GM13976 (cell line): ENCODE measurements at regions not wholly inside any gene's neighbourhood (a gene's known extent, or its start where the extent isn't known, plus 50 kb on each side); places are given as distances from the start of the nearest gene placed in this dataset.

ENCODE experiments used
- DNase-seq: peaks from one replicate; pipeline ENCODE4 v3.0.0; 2012; ENCODE audit warnings: low spot score
- in situ Hi-C: fragments of 300-500 bp; cut with MboI; formaldehyde crosslinking; loops from one replicate; pipeline ENCODE4 v1.12.0; 2022; ENCODE audit warnings: low sequenced_read_pairs, mixed read lengths, inconsistent platforms; ENCODE audit not compliant: unreplicated experiment
- TF ChIP-seq, protein P1 (sequence below): IDR thresholded peaks from 2 replicates; pipeline ENCODE4 v1.5.1; 2012; ENCODE audit warnings: borderline replicate concordance, mild to moderate bottlenecking; ENCODE audit not compliant: insufficient read depth; ENCODE audit errors: extremely low read depth, missing control alignments, control extremely low read depth

- no peak for DNase-seq
- TF ChIP-seq, protein P1, sequence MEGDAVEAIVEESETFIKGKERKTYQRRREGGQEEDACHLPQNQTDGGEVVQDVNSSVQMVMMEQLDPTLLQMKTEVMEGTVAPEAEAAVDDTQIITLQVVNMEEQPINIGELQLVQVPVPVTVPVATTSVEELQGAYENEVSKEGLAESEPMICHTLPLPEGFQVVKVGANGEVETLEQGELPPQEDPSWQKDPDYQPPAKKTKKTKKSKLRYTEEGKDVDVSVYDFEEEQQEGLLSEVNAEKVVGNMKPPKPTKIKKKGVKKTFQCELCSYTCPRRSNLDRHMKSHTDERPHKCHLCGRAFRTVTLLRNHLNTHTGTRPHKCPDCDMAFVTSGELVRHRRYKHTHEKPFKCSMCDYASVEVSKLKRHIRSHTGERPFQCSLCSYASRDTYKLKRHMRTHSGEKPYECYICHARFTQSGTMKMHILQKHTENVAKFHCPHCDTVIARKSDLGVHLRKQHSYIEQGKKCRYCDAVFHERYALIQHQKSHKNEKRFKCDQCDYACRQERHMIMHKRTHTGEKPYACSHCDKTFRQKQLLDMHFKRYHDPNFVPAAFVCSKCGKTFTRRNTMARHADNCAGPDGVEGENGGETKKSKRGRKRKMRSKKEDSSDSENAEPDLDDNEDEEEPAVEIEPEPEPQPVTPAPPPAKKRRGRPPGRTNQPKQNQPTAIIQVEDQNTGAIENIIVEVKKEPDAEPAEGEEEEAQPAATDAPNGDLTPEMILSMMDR = no peak
- in situ Hi-C loops = no loop called here
Measured at GRCh38 chr22:49642741-49643140, 184.9 kb downstream of the BRD1 start.

DNA sequence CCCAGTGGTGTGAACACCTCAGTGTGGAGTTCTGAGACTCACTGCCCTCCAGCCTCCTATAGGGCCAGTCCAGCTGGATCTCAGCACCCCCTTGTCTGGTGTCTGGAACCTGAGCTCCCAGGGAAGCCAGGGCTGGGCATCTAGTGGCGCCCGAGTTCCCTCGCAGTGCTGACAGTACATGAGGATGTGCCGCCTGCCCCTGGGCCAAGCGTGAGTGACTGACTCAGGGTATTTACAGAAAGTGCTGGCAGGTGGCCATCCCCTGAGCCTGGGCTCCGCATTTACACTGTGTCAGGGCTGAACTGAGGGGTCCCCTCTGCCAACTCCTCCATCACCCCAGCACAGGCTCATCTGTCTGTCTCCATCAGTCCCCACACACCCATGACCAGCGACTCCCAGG, 185.3 kb downstream of the BRD1 start:
- no peak for DNase-seq
- TF ChIP-seq, protein P1 = no peak
- in situ Hi-C loops = no loop called here

- TF ChIP-seq, protein P1 = no peak
- in situ Hi-C loops = no loop called here
- no peak for DNase-seq
Measured at GRCh38 chr22:49641770-49642313, 185.8 kb downstream of the BRD1 start.

- in situ Hi-C loops = no loop called here
- no peak for DNase-seq
- TF ChIP-seq, protein P1 = no peak
Measured at GRCh38 chr22:49640366-49641095, 187.1 kb downstream of the BRD1 start.

DNA sequence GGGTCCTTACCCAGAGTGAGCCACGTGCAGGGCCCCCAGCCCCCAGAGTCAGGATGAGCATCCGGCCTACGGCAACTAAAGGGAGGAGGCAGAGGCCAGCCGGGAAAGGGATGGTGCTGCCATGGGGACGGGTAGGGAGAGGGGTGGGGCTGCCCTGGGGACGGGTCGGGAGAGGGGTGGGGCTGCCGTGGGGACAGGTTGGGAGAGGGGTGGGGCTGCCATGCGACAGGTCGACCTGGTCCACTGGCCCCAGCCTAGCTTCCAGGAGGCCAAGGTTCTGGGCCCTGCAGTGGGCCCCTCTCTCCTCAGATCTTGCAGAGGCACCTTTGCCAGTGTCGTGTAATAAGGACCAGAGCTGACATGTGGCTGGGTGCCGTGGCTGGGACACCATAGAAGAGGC, 187.7 kb downstream of the BRD1 start:
- no peak for DNase-seq
- in situ Hi-C loops = no loop called here
- TF ChIP-seq, protein P1 = no peak

- no peak for DNase-seq
- TF ChIP-seq, protein P1 = no peak
- in situ Hi-C loops = no loop called here
Measured at GRCh38 chr22:49638788-49639187, 188.9 kb downstream of the BRD1 start.

GRCh38 chr22:49638001-49638400, 189.7 kb downstream of the BRD1 start:
- TF ChIP-seq, protein P1 = no peak
- no peak for DNase-seq
- in situ Hi-C loops = no loop called here
